ENCODE measurements at regions not wholly inside any gene's neighbourhood (a gene's known extent, or its start where the extent isn't known, plus 50 kb on each side); places are given as distances from the start of the nearest gene placed in this dataset.

- ChIA-PET RAD21 (ENCODE audit: low non-redundant PET in 1 of 2, low total read pairs in 2 of 2, uncharacterized antibody in 2 of 2, unreplicated experiment in 2 of 2) (no interaction called here), POLR2A (no interaction called here), CTCF (interaction anchor here (1.0 kb wide), 1 partner anchor 9 kb away, joined by 3 read pairs; no protein-coding TSS in a partner anchor)
- Histone ChIP-seq H3K9me2 (ENCODE audit: insufficient read depth) (no peaks in the 10 kb centered on the region), H3K4me1 (ENCODE audit: control insufficient read depth in 1 of 2, insufficient read depth in 2 of 2, low read length in 2 of 2) (no peaks in the 10 kb centered on the region), H3K36me3 (ENCODE audit: control insufficient read depth in 1 of 2, insufficient read depth in 2 of 2, low read length in 2 of 2) (no peaks in the 10 kb centered on the region), H4K20me1 (ENCODE audit: insufficient read depth) (no peaks in the 10 kb centered on the region), H3K27me3 (ENCODE audit: insufficient read depth, low read length) (no peaks in the 10 kb centered on the region), H3K4me3 (replicated peaks in 1 of 2; ENCODE audit: low read depth in 1 of 2, low read length in 2 of 2) (no peak overlapping the region), H3K9ac (ENCODE audit: low read length) (no peak overlapping the region), H3K27ac (ENCODE audit: low read depth, low read length) (no peak overlapping the region), H3K79me2 (ENCODE audit: insufficient read depth, low read length) (no peaks in the 10 kb centered on the region), H3K4me2 (ENCODE audit: low read length) (no peak overlapping the region), H3K9me3 (ENCODE audit: control insufficient read depth in 1 of 2, insufficient read depth in 1 of 2, low read depth in 1 of 2, low read length in 2 of 2) (no peaks in the 10 kb centered on the region), H2AFZ (ENCODE audit: low read depth, low read length, poor library complexity, severe bottlenecking) (no peak overlapping the region)
- DNase-seq (ENCODE audit: low read depth, low spot score) (no peak), ATAC-seq (no peak)
- no TSS peak for BruUV-seq (replicated peaks)
- intact Hi-C loops (cut with micrococcal nuclease) = no loop called here
- TF ChIP-seq POLR2A (IDR thresholded peaks at IDR 0.05; ENCODE audit: borderline replicate concordance, extremely low read depth, insufficient read depth, insufficient read length) (no peak), SIN3A (IDR thresholded peaks at IDR 0.05; ENCODE audit: low read depth) (no peak), ELF1 (IDR thresholded peaks at IDR 0.05; ENCODE audit: borderline replicate concordance, low read depth) (no peak), FOSL1 (IDR thresholded peaks at IDR 0.05; ENCODE audit: low read depth) (no peak), RAD21 (IDR thresholded peaks at IDR 0.05; ENCODE audit: low read depth) (no peak), REST (IDR thresholded peaks at IDR 0.05; ENCODE audit: low read depth) (no peak), ZBTB33 (IDR thresholded peaks at IDR 0.05; ENCODE audit: extremely low read depth, insufficient replicate concordance, low read length) (no peak), ZFX (IDR thresholded peaks at IDR 0.05) (no peak), SRF (IDR thresholded peaks at IDR 0.05; ENCODE audit: low read depth) (no peak), SP1 (IDR thresholded peaks at IDR 0.05; ENCODE audit: low read depth) (no peak), CBX3 (IDR thresholded peaks at IDR 0.05; ENCODE audit: low read depth) (no peak), EZH2 (IDR thresholded peaks at IDR 0.05) (no peak), TCF7L2 (IDR thresholded peaks at IDR 0.05; ENCODE audit: borderline replicate concordance, extremely low read depth, insufficient read depth, insufficient read length) (no peak), YY1 (IDR thresholded peaks at IDR 0.05; ENCODE audit: extremely low read depth, insufficient replicate concordance, low read depth, low read length) (no peak), EZH2phosphoT487 (IDR thresholded peaks at IDR 0.05; ENCODE audit: borderline replicate concordance) (no peak), EGR1 (IDR thresholded peaks at IDR 0.05; ENCODE audit: low read depth) (no peak), POLR2AphosphoS5 (IDR thresholded peaks at IDR 0.05; ENCODE audit: low read depth, low read length) (no peak), CEBPB (IDR thresholded peaks at IDR 0.05; ENCODE audit: low read depth) (no peak)
- TF ChIP-seq, protein P1, sequence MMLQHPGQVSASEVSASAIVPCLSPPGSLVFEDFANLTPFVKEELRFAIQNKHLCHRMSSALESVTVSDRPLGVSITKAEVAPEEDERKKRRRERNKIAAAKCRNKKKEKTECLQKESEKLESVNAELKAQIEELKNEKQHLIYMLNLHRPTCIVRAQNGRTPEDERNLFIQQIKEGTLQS (IDR thresholded peaks at IDR 0.05) = no peak
- TF ChIP-seq, protein P2, sequence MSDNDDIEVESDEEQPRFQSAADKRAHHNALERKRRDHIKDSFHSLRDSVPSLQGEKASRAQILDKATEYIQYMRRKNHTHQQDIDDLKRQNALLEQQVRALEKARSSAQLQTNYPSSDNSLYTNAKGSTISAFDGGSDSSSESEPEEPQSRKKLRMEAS (IDR thresholded peaks at IDR 0.05) = no peak
These were observed 2291.1 kb upstream of the PCDH20 start for GRCh38 chr13:63706751-63707150.

All from HCT116 (cell line).